HK-2 (cell line): ENCODE measurements at regions not wholly inside any gene's neighbourhood (a gene's known extent, or its start where the extent isn't known, plus 50 kb on each side); places are given as distances from the start of the nearest gene placed in this dataset.
"Not testable (repeated sequence)": the region's sequence is repeated elsewhere in the genome, so short reads cannot be mapped to it uniquely, and the experiment has no call there.

Experiments used
- DNase-seq: peaks from one replicate; pipeline ENCODE4 v3.0.0-alpha.2; 2018; ENCODE audit not compliant: unreplicated experiment

- DNase-seq, result no peak
Observed at GRCh38 chr1:4171480-4172450, 271.7 kb upstream of the C1orf174 start.

- no peak for DNase-seq
Observed at GRCh38 chr1:4172644-4173599, 272.9 kb upstream of the C1orf174 start.

- DNase-seq, result no peak
Observed at GRCh38 chr1:4173731-4174130, 273.7 kb upstream of the C1orf174 start.

GRCh38 chr1:4174291-4175200 lies 274.5 kb upstream of the C1orf174 start:
- no peak for DNase-seq

- no peak for DNase-seq
Observed at GRCh38 chr1:4175566-4176405, 275.7 kb upstream of the C1orf174 start.

- no peak for DNase-seq
Observed at GRCh38 chr1:4176841-4177240, 276.8 kb upstream of the C1orf174 start.

GRCh38 chr1:4177425-4178150 lies 277.5 kb upstream of the C1orf174 start:
- no peak for DNase-seq

- no peak for DNase-seq
Observed at GRCh38 chr1:4178501-4179113, 278.5 kb upstream of the C1orf174 start.

- DNase-seq, result no peak
Observed at GRCh38 chr1:4179914-4180735, 280.1 kb upstream of the C1orf174 start.

GRCh38 chr1:4186486-4186885 lies 286.4 kb upstream of the C1orf174 start:
- DNase-seq, result not testable (repeated sequence)

- no peak for DNase-seq
Observed at GRCh38 chr1:4203501-4203900, 303.4 kb upstream of the C1orf174 start.

- no peak for DNase-seq
Observed at GRCh38 chr1:4207183-4207582, 307.1 kb upstream of the C1orf174 start.

GRCh38 chr1:4207842-4208692 lies 308.0 kb upstream of the C1orf174 start:
- DNase-seq, result no peak

GRCh38 chr1:4210043-4210442 lies 310.0 kb upstream of the C1orf174 start:
- DNase-seq, result no peak

- no peak for DNase-seq
Observed at GRCh38 chr1:4212796-4213195, 312.7 kb upstream of the C1orf174 start.

GRCh38 chr1:4213366-4213973 lies 313.4 kb upstream of the C1orf174 start:
- no peak for DNase-seq

GRCh38 chr1:4214826-4215225 lies 314.8 kb upstream of the C1orf174 start:
- DNase-seq, result no peak
